OCI-LY1 (cell line): ENCODE measurements at regions not wholly inside any gene's neighbourhood (a gene's known extent, or its start where the extent isn't known, plus 50 kb on each side); places are given as distances from the start of the nearest gene placed in this dataset.

Experiments
- EZH2 ChIP-seq: fragments of 200-600 bp; sonication (generic), shearing (Covaris generic); IDR thresholded peaks from 2 replicates; pipeline ENCODE4 v1.8.0; 2017; ENCODE audit warnings: borderline replicate concordance, mixed run types, mild to moderate bottlenecking, antibody characterized with exemption, low read length, moderate library complexity, mixed read lengths
- TF ChIP-seq, protein P1 (sequence below): fragments of 200-600 bp; sonication (generic), shearing (Covaris generic); IDR thresholded peaks from 2 replicates; pipeline ENCODE4 v1.5.1; 2017; ENCODE audit warnings: mild to moderate bottlenecking, antibody characterized with exemption, low read length, moderate library complexity, mixed read lengths

DNA sequence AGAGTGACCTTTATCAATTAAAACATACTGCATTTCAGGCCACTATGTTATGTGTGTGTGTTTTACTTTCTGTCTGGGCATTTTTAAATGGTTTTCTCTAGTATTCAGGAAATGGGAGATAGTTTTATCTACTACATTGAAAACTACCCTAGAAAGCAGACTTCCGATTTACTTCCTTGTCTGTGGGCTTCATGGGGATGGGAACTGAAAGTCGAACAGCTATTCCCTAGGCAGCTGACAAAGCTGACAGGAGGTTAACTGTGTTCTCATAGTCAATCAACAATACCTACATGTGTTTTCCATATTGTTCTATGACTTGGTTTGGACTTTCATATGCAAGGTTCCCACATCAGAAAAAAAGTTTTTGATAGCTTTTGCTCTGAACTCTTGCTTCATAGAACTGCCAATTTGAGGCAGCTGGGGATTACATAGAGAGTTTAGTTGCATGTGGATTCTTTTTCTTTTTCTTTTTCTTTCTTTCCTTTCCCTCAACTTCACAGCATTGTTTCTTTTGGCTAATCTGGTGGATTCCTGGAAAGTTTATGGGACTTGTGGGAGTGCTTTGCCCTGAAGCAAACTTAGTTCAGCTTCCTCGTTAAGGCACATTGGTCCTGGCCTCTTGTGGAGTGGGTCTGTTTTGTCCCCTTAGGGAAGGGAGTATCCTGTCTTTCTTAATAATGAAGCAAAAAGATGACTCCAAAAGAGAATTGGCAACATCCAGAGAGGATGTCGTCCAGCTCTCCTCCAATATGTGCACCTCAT lies 327.1 kb upstream of the GIMD1 start:
- TF ChIP-seq, protein P1, sequence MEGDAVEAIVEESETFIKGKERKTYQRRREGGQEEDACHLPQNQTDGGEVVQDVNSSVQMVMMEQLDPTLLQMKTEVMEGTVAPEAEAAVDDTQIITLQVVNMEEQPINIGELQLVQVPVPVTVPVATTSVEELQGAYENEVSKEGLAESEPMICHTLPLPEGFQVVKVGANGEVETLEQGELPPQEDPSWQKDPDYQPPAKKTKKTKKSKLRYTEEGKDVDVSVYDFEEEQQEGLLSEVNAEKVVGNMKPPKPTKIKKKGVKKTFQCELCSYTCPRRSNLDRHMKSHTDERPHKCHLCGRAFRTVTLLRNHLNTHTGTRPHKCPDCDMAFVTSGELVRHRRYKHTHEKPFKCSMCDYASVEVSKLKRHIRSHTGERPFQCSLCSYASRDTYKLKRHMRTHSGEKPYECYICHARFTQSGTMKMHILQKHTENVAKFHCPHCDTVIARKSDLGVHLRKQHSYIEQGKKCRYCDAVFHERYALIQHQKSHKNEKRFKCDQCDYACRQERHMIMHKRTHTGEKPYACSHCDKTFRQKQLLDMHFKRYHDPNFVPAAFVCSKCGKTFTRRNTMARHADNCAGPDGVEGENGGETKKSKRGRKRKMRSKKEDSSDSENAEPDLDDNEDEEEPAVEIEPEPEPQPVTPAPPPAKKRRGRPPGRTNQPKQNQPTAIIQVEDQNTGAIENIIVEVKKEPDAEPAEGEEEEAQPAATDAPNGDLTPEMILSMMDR = no peak
- TF ChIP-seq EZH2 = no peak
